Liver (tissue), 8 donors: ENCODE measurements at regions not wholly inside any gene's neighbourhood (a gene's known extent, or its start where the extent isn't known, plus 50 kb on each side); places are given as distances from the start of the nearest gene placed in this dataset.

Source experiments
- DNase-seq: peaks from one replicate; pipeline ENCODE4 v3.0.0-alpha.2; 2017; ENCODE audit warnings: low spot score
- H3K27ac ChIP-seq, 2 donors: one replicate each; pipeline ENCODE4 v1.7.0; 2013; ENCODE audit warnings: inconsistent platforms in 2 of 2, low read length in 2 of 2, control low read depth in 1 of 2, low read depth in 1 of 2, mild to moderate bottlenecking in 1 of 2
- H3K27me3 ChIP-seq, 4 donors: one replicate each; pipeline versions ENCODE4 v1.6.1 to v1.7.0; 2013; ENCODE audit warnings: low read length in 3 of 4, inconsistent platforms in 1 of 4, mild to moderate bottlenecking in 1 of 4, moderate library complexity in 1 of 4; ENCODE audit not compliant: control insufficient read depth in 4 of 4, insufficient read depth in 4 of 4
- H3K36me3 ChIP-seq, 4 donors: one replicate each; pipeline versions ENCODE4 v1.6.1 to v1.7.0; 2013; ENCODE audit warnings: low read length in 3 of 4, mild to moderate bottlenecking in 3 of 4, low read depth in 1 of 4, moderate library complexity in 1 of 4; ENCODE audit not compliant: control insufficient read depth in 4 of 4, insufficient read depth in 3 of 4
- H3K4me1 ChIP-seq, 4 donors: one replicate each; pipeline versions ENCODE4 v1.6.1 to v1.7.0; 2013; ENCODE audit warnings: low read length in 3 of 4, mild to moderate bottlenecking in 3 of 4, moderate library complexity in 1 of 4; ENCODE audit not compliant: control insufficient read depth in 4 of 4, insufficient read depth in 4 of 4
- H3K4me3 ChIP-seq, 3 donors: one replicate each; pipeline versions ENCODE4 v1.6.1 to v1.7.0; 2013; ENCODE audit warnings: low read length in 3 of 3, control low read depth in 1 of 3, low read depth in 1 of 3, mild to moderate bottlenecking in 1 of 3
- H3K9ac ChIP-seq, 2 donors: one replicate each; pipeline ENCODE4 v1.7.0; 2013; ENCODE audit warnings: low read length in 2 of 2, mild to moderate bottlenecking in 2 of 2, moderate library complexity in 2 of 2, control low read depth in 1 of 2, low read depth in 1 of 2
- H3K9me3 ChIP-seq, 4 donors: one replicate each; pipeline versions ENCODE4 v1.6.1 to v1.7.0; 2013; ENCODE audit warnings: low read length in 3 of 4; ENCODE audit not compliant: control insufficient read depth in 4 of 4
- ATF3 ChIP-seq: IDR thresholded peaks from 2 replicates; pipeline ENCODE4 v1.6.1; 2016; ENCODE audit warnings: antibody characterized with exemption
- CTCF ChIP-seq: fragments of 150-350 bp; IDR thresholded peaks from 2 replicates; pipeline ENCODE4 v1.5.1; 2017; ENCODE audit warnings: improper control_type of control experiment, low read depth, low read length; ENCODE audit not compliant: missing input control
- GABPA ChIP-seq, 2 donors: IDR thresholded peaks in 1 of 2; conservative IDR thresholded peaks in 1 of 2; 2 replicates each; pipeline ENCODE4 v1.6.1; 2016; ENCODE audit warnings: antibody characterized with exemption in 2 of 2, mild to moderate bottlenecking in 1 of 2, moderate library complexity in 1 of 2
- HNF4A ChIP-seq, 2 donors: conservative IDR thresholded peaks; 2 replicates each; pipeline ENCODE4 v1.6.1; 2016; ENCODE audit warnings: antibody characterized with exemption in 2 of 2, mild to moderate bottlenecking in 2 of 2
- HNF4G ChIP-seq: IDR thresholded peaks from 2 replicates; pipeline ENCODE4 v1.6.1; 2016; ENCODE audit warnings: antibody characterized with exemption
- JUND ChIP-seq, 2 donors: IDR thresholded peaks; 2 replicates each; pipeline ENCODE4 v1.6.1; 2016; ENCODE audit warnings: antibody characterized with exemption in 2 of 2
- MAX ChIP-seq: IDR thresholded peaks from 2 replicates; pipeline ENCODE4 v1.6.1; 2016; ENCODE audit warnings: antibody characterized with exemption
- NR2F2 ChIP-seq: IDR thresholded peaks from 2 replicates; pipeline ENCODE4 v1.6.1; 2016; ENCODE audit warnings: antibody characterized with exemption
- RAD21 ChIP-seq, 2 donors: IDR thresholded peaks; 2 replicates each; pipeline ENCODE4 v1.6.1; 2016; ENCODE audit warnings: antibody characterized with exemption in 2 of 2, mild to moderate bottlenecking in 2 of 2
- REST ChIP-seq: IDR thresholded peaks from 2 replicates; pipeline ENCODE4 v1.6.1; 2016; ENCODE audit warnings: antibody characterized with exemption, mild to moderate bottlenecking
- RXRA ChIP-seq, 2 donors: IDR thresholded peaks; 2 replicates each; pipeline ENCODE4 v1.6.1; 2017 to 2018; ENCODE audit warnings: antibody characterized with exemption in 2 of 2, mild to moderate bottlenecking in 1 of 2
- SP1 ChIP-seq: IDR thresholded peaks from 2 replicates; pipeline ENCODE4 v1.6.1; 2018; ENCODE audit warnings: antibody characterized with exemption, mild to moderate bottlenecking
- TAF1 ChIP-seq: conservative IDR thresholded peaks from 2 replicates; pipeline ENCODE4 v1.6.1; 2016; ENCODE audit warnings: antibody characterized with exemption, mild to moderate bottlenecking
- YY1 ChIP-seq: IDR thresholded peaks from 2 replicates; pipeline ENCODE4 v1.6.1; 2016; ENCODE audit warnings: antibody characterized with exemption, mild to moderate bottlenecking
- ZBTB33 ChIP-seq: IDR thresholded peaks from 2 replicates; pipeline ENCODE4 v1.6.1; 2016; ENCODE audit warnings: antibody characterized with exemption
- WGBS: extraction: QIAGEN DNeasy Blood & Tissue Kit; methylation state at CpG from one replicate; pipeline ENCODE4 v1.1.7; 2013; 5-methylcytosine and 5-hydroxymethylcytosine counted together
- donor health status: healthy.
- donor health status: healthy.
- donor health status: healthy.
- donor health status: healthy.
- donor health status: healthy.

- no peak for DNase-seq
- WGBS, result 94% methylated on average over 3 of the region's 3 CpGs
These were observed 85.1 kb downstream of the SPRY1 start for GRCh38 chr4:123481717-123482116.

GRCh38 chr4:123484291-123484926, 87.8 kb downstream of the SPRY1 start:
- H3K4me3 ChIP-seq, result no peak overlapping the region
- H3K9me3 ChIP-seq, result no peaks in the 10 kb centered on the region
- no peaks in the 10 kb centered on the region for H3K27me3 ChIP-seq
- TF ChIP-seq RAD21 (IDR thresholded peaks at IDR 0.05), result no peak
- no peak for TF ChIP-seq TAF1
- TF ChIP-seq GABPA (IDR thresholded peaks at IDR 0.05 in 1 of 2, conservative IDR thresholded peaks at IDR 0.05 in 1 of 2), result no peak
- TF ChIP-seq ZBTB33, result no peak
- TF ChIP-seq NR2F2, result no peak
- TF ChIP-seq CTCF, result no peak
- TF ChIP-seq SP1, result no peak
- no peak for TF ChIP-seq HNF4G
- TF ChIP-seq REST, result no peak
- TF ChIP-seq HNF4A (conservative IDR thresholded peaks at IDR 0.05), result no peak
- TF ChIP-seq YY1, result no peak
- no peak for TF ChIP-seq RXRA (IDR thresholded peaks at IDR 0.05)
- TF ChIP-seq JUND (IDR thresholded peaks at IDR 0.05), result no peak
- no peak overlapping the region for H3K27ac ChIP-seq
- H3K36me3 ChIP-seq, result no peaks in the 10 kb centered on the region
- H3K4me1 ChIP-seq, result peaks cover 0 to 1% (median 0%) of the 10 kb centered on the region in 4 donors
- WGBS, result 90% methylated on average over 4 of the region's 4 CpGs
- DNase-seq, result no peak
- no peak overlapping the region for H3K9ac ChIP-seq

More at GRCh38 chr4:123481717-123482116, 85.1 kb downstream of the SPRY1 start:
- H3K9me3 ChIP-seq, result no peaks in the 10 kb centered on the region
- TF ChIP-seq HNF4A (conservative IDR thresholded peaks at IDR 0.05) (no peak), MAX (no peak), RAD21 (IDR thresholded peaks at IDR 0.05) (no peak), NR2F2 (no peak), GABPA (IDR thresholded peaks at IDR 0.05 in 1 of 2, conservative IDR thresholded peaks at IDR 0.05 in 1 of 2) (no peak), RXRA (IDR thresholded peaks at IDR 0.05) (no peak), ZBTB33 (no peak), ATF3 (no peak)
- no peak overlapping the region for H3K27ac ChIP-seq
- no peak overlapping the region for H3K4me3 ChIP-seq
- H3K9ac ChIP-seq, result no peak overlapping the region
- no peaks in the 10 kb centered on the region for H3K27me3 ChIP-seq
- H3K4me1 ChIP-seq, result peaks cover 0 to 9% (median 0%) of the 10 kb centered on the region in 4 donors
- H3K36me3 ChIP-seq, result no peaks in the 10 kb centered on the region
